NCI-H1417 treated with DMSO at 0.1 percent for 48 hours (cell line): ENCODE measurements at regions not wholly inside any gene's neighbourhood (a gene's known extent, or its start where the extent isn't known, plus 50 kb on each side); places are given as distances from the start of the nearest gene placed in this dataset.

Experiments
- DNase-seq: peaks from one replicate; lab custom pipeline; 2025; lab: John Stamatoyannopoulos, UW

GRCh38 chr16:52649870-52650269 is 102.9 kb upstream of the TOX3 start:
- DNase-seq: no peak

DNA sequence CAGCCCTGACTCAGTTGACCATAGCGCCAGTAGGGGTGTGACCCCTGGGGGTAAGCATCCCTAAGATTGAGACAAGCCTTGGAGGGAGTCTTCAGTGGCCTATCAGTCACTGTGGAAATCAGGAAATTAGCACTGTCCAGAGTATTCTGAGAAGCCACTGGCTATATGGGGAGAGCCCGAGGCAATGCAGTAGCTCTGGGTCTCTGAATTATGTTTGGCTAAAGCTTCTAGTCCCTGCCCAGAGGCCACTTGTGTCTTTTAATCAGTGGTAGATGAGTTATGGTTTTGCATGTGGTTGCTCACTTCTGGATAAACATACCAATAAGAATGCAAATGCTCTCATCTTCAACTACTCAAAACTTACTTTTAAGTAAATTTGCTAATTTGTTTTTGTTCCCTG is 100.6 kb upstream of the TOX3 start:
- DNase-seq: no peak

GRCh38 chr16:52643006-52643405 is 96.1 kb upstream of the TOX3 start:
- no peak for DNase-seq

DNA sequence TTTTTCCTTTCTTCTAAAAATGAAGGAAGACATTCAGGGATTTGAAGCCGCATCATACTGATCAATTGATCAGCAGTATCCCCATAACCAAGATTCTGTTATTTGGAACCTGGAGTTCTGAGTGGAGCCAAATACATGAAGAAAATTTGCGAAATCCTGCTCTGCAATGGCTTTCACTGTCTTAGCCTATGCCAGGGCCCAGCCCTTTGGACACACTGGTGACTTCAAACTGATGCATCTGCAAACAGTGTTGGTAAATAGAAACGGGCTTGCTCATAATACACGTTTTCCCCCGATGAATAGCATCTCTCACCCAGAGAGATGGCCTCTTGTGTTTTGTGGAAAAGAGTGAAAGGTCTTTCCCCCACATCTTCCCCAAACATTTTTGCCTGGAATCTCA is 87.6 kb upstream of the TOX3 start:
- DNase-seq: no peak

GRCh38 chr16:52634104-52634503 is 87.2 kb upstream of the TOX3 start:
- peak; percentile 8 for DNase-seq

DNA sequence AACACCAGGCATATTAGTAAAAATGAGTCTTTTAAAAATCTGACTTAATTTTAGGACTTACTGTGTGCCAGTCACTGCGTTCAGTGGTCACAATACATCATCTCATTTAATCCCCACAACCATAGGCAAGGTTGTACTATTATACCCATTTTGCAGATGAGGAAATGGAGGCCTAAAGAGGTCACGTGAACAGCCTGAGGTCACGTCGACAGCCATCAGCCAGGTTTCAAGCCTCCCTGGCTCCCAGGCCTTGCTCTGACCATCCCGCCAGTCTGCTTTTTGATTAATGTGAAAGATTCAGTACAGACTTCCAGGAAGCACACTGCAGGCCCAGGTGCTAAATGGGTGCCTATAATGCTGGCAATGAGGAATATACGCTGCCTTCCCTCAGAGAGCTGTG is 86.3 kb upstream of the TOX3 start:
- DNase-seq: no peak

- no peak for DNase-seq
These were observed 84.8 kb upstream of the TOX3 start for GRCh38 chr16:52631711-52632110.

DNA sequence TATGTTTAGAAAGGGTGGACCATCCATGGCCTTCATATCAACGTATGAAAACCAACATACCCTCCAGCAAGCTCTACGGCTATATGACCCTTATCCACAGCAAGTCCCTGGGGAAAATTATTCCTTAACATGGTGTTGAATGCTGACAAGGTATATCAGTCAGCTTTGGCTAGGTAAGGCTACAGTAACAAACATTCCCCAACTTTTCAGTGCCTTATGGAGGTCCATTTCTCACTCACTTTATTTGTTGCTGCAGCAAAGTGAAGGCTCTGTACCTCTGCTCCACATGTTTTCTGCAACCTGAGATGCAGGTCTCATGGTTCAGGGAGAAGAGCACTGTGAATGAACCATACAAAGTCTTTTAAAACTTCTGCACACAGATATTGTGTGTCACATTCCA is 83.8 kb upstream of the TOX3 start:
- DNase-seq: no peak

DNA sequence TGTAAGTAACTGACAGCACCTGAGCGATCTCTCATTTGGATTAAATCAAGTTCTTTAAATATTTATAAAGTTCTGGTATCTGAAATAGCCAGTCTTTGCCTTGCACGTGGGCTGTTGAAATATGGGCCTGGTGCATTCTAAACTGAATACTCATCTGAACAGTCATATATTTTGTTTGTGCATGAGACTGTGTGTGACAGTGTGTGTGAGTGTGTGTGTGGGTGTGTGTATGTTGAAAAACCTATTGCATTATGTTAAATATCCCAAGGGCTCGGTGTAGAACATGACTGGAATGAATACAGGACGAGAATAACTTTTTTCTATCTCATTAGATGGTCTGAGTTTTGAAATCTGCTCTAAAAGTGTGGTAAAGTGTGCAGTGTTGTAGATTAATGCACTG is 82.4 kb upstream of the TOX3 start:
- DNase-seq: no peak

- no peak for DNase-seq
These were observed 77.9 kb upstream of the TOX3 start for GRCh38 chr16:52624891-52625290.

- DNase-seq: no peak
These were observed 74.7 kb upstream of the TOX3 start for GRCh38 chr16:52621651-52622050.

- no peak for DNase-seq
These were observed 72.0 kb upstream of the TOX3 start for GRCh38 chr16:52618753-52619497.

GRCh38 chr16:52617591-52617990 is 70.6 kb upstream of the TOX3 start:
- no peak for DNase-seq

DNA sequence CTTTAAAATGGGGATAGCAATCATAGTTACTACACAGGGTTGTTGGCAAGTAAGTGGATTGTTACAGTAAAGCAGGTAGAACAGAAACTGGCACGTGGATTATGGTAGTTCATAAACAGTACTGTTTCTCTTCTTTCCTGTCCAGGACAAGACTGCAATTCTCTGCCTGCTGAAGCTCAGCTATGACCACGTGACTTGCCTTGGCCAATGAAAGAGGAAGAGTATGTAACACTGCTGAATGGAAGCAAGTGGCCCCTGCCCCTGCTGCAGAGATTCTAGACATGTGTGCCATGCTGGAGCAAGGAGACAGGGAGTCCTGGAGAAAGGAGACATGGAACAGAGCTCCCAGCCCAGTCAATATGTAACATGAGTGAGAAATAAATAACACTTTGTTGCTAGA is 66.6 kb upstream of the TOX3 start:
- no peak for DNase-seq

GRCh38 chr16:52611817-52612673 is 65.1 kb upstream of the TOX3 start:
- DNase-seq: no peak

GRCh38 chr16:52603015-52603414 is 56.1 kb upstream of the TOX3 start:
- DNase-seq: no peak

DNA sequence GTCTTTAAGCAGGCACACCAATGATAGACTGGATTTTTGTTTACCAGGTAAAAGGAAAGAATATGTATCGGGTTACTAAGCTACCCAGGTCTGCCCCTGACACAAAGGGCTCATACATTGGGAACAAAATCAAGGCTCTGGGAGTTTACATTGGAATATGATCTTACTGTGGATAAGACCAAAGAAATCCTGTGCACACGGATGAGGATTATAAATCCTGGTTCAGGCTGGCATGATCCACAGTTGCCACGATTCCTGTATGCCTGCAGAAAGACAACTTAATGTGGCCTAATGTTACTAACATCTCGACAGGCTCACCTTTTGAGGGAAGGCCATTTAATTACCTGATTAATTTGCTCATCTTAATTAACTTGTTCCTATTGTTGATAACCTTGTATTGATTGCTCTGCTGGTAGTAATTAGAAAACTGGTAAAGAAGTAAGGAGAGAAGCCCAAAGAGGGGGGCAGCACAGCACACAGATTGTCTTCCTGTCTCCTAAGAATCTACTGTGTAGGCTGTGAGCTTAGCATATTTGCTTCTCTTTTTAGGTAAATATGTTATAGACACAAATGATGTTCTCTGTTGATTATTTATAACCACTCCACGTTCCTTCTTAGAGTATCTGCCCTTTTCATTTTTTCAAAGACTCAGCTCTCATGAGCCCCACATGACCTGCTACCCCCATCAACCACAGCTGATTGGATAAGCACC is 51.0 kb upstream of the TOX3 start:
- DNase-seq: peak; percentile 68

DNA sequence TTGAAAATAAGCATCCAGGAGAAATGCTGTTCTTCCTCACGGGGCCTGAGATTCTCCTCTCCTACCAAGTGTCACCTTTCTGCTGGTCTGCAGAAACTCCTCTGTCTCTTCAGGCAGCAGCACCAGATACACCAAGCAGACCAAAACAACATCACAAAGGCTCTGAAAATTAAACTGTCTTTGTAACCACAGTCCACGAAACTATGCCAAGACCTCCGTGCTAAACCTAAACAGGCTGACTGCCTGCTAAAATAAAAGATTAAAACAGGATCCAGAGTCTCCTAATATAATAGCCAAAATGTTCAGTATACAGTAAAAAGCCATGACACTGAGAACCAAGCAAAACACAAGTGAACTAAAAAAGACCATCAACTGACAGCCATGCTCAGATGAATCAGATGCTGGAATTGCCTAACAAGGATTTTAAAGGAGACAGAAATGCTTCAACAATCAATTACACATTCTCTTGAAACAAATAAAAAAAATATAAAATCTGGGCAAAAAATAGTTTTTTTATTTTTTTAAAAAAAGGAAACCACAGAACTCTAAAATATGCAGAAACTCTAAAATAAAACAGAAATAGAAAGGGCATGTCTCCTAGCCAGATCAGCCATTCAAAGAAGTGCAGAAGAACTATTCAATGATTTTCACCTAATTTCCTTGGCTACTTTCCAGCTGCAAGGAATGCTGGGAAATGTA is 50.3 kb upstream of the TOX3 start:
- DNase-seq: no peak
